Mesodermal cell (in vitro differentiated cells): ENCODE measurements at regions not wholly inside any gene's neighbourhood (a gene's known extent, or its start where the extent isn't known, plus 50 kb on each side); places are given as distances from the start of the nearest gene placed in this dataset.

ENCODE experiments used
- H3K27ac ChIP-seq: 2 replicates; pipeline ENCODE4 v1.7.0; 2013; ENCODE audit warnings: mild to moderate bottlenecking, low read depth, low read length, moderate library complexity; ENCODE audit not compliant: severe bottlenecking
- H3K36me3 ChIP-seq: 2 replicates; pipeline ENCODE4 v1.7.1; 2013; ENCODE audit warnings: mild to moderate bottlenecking, low read length, moderate library complexity; ENCODE audit not compliant: control insufficient read depth, insufficient read depth
- H3K4me1 ChIP-seq: one replicate; pipeline ENCODE4 v1.7.1; 2013; ENCODE audit warnings: mild to moderate bottlenecking, low read length; ENCODE audit not compliant: insufficient read depth, control insufficient read depth, poor library complexity, severe bottlenecking
- H3K4me3 ChIP-seq: 2 replicates; pipeline ENCODE4 v1.7.0; 2013; ENCODE audit warnings: low read length, control low read depth, mild to moderate bottlenecking; ENCODE audit not compliant: insufficient read depth, poor library complexity, severe bottlenecking; ENCODE audit errors: extremely low read depth
- H3K9me3 ChIP-seq: 2 replicates; pipeline ENCODE4 v1.7.1; 2013; ENCODE audit warnings: mild to moderate bottlenecking, low read length, moderate library complexity; ENCODE audit not compliant: control insufficient read depth
- WGBS, 2 experiments: methylation state at CpG; one replicate each; pipeline ENCODE4 v1.1.5; 2013; ENCODE audit warnings: missing lambda C conversion rate in 2 of 2; ENCODE audit not compliant: insufficient coverage in 2 of 2; 5-methylcytosine and 5-hydroxymethylcytosine counted together

DNA sequence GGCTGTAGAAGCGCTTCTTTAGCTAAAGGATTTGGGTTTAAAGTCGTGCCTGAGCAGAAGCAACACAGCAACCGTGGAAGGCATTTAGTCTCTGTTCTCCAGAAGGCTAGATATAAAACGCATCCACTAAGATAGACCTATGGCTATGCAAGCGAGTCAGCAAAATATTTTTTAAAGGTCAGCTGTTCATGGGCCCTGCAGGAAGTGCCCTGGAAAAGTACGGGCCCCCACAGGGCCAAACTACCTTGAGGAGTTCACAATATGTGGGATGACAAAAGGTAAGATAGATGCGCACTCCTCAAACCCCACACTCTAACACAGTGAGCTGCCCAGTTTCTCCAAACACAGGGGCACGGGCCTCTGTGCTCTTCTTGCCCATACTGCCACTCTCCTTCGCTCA lies 261.6 kb downstream of the VPS13C start:
- Histone ChIP-seq H3K9me3 (no peaks in the 10 kb centered on the region), H3K4me3 (no peak overlapping the region), H3K4me1 (no peaks in the 10 kb centered on the region), H3K27ac (no peak overlapping the region), H3K36me3 (no peaks in the 10 kb centered on the region)
- WGBS, 2 experiments, result 88 to 90% methylated on average over 7 of the region's 9 CpGs

DNA sequence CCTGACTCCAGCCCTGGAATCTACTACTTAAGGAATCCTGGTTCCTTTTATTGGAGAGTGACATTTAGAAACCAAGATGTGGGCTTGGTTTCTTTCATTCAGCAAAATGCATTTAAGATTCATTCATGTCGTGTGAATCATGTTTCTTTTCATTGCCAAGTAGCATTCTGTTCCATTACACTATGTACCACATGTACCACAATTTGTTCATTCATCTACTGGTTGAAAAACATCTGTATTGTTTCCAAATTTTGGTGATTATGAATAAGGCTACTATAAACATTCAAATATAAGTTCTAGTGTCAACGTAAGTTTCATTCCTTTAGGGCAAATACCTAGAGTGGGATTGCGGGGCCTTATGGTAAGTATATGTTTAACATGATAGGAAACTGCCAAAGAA lies 264.2 kb downstream of the VPS13C start:
- no peaks in the 10 kb centered on the region for H3K9me3 ChIP-seq
- no peak overlapping the region for H3K27ac ChIP-seq
- H3K4me3 ChIP-seq, result no peak overlapping the region
- no CpG with 5 or more reads among the region's 3 CpGs for WGBS, 2 experiments
- H3K4me1 ChIP-seq, result no peaks in the 10 kb centered on the region
- H3K36me3 ChIP-seq, result no peaks in the 10 kb centered on the region

- Histone ChIP-seq H3K4me1 (no peaks in the 10 kb centered on the region), H3K9me3 (no peaks in the 10 kb centered on the region), H3K4me3 (no peak overlapping the region), H3K27ac (no peak overlapping the region), H3K36me3 (no peaks in the 10 kb centered on the region)
- 67 to 86% methylated on average over 1 of the region's 1 CpG for WGBS, 2 experiments
These were observed 265.4 kb downstream of the VPS13C start for GRCh38 chr15:61794881-61795280.

- Histone ChIP-seq H3K9me3 (no peaks in the 10 kb centered on the region), H3K27ac (no peak overlapping the region), H3K4me1 (no peaks in the 10 kb centered on the region), H3K36me3 (no peaks in the 10 kb centered on the region), H3K4me3 (no peak overlapping the region)
- WGBS, 2 experiments, result 100% methylated on average over 1 of the region's 1 CpG; no CpG with 5 or more reads in 1 of the 2 experiments
These were observed 266.0 kb downstream of the VPS13C start for GRCh38 chr15:61794276-61794675.

DNA sequence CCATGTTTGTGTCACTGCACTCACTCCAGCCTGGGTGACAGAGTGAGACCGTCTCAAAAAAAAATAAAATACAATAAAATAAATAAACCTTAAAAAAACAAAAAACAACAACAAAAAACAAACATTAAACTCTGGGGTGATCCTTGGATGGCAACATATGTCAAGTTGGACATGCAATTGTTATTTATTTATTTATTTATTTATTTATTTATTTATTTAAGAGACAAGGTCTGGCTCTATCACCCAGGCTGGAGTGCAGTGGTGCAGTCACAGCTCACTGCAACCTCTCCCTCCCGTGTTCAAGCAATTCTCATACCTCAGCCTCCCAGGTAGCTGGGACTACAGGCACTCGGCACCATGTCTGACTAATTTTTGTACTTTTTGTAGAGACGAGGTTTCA lies 275.5 kb downstream of the VPS13C start:
- Histone ChIP-seq H3K36me3 (no peaks in the 10 kb centered on the region), H3K4me1 (no peaks in the 10 kb centered on the region), H3K9me3 (no peaks in the 10 kb centered on the region), H3K27ac (no peak overlapping the region), H3K4me3 (no peak overlapping the region)
- 60 to 81% methylated on average over 1 to 3 of the region's 4 CpGs for WGBS, 2 experiments

- Histone ChIP-seq H3K4me3 (no peak overlapping the region), H3K36me3 (no peaks in the 10 kb centered on the region), H3K27ac (no peak overlapping the region), H3K4me1 (no peaks in the 10 kb centered on the region), H3K9me3 (no peaks in the 10 kb centered on the region)
- WGBS, 2 experiments, result 90 to 92% methylated on average over 8 of the region's 8 CpGs
These were observed 279.8 kb downstream of the VPS13C start for GRCh38 chr15:61780278-61780980.

DNA sequence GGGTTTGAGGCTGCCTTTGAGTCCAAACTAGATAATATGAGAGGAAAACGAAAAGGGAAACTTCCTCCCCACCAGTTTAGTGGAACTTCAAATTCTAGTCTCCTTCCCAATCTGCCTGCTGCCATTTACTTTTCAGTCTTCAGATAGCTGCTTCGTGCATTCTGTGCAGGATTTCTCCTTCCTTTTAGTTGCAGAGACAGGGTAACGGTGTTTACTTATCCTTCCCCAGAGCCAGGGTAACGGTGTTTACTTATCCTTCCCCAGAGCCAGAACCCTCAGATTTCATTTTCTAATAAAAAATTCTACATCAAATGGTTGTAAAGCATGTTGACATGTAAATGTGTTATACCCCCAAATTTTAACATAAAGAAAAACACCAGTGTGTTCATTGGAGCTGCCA lies 282.6 kb downstream of the VPS13C start:
- Histone ChIP-seq H3K4me1 (no peaks in the 10 kb centered on the region), H3K36me3 (no peaks in the 10 kb centered on the region), H3K27ac (no peak overlapping the region), H3K9me3 (no peaks in the 10 kb centered on the region), H3K4me3 (no peak overlapping the region)
- WGBS, 2 experiments, result 57 to 67% methylated on average over 1 to 3 of the region's 4 CpGs

DNA sequence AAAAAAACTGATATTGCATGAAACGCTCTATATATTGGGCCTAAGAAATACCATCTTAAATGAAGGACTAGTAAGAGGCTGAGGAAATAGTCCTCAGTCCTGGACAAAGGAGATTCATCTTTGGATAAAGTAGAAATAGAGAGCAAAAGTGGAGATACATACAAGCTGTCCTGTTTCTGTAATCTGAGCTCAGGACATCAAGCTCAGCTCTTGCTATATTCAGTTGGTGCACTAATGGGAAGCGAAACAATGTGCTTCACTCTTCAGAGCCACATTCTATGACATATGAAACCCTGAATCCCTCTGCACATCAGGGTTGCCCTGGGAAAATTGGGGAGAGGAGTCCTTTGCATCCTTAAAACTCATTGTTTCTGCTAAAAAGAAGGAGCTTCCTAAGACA lies 290.7 kb downstream of the VPS13C start:
- no CpG with 5 or more reads among the region's 2 CpGs for WGBS, 2 experiments
- peaks cover 7% of the 10 kb centered on the region for H3K4me1 ChIP-seq
- H3K36me3 ChIP-seq, result no peaks in the 10 kb centered on the region
- H3K27ac ChIP-seq, result no peak overlapping the region
- H3K9me3 ChIP-seq, result no peaks in the 10 kb centered on the region
- no peak overlapping the region for H3K4me3 ChIP-seq

DNA sequence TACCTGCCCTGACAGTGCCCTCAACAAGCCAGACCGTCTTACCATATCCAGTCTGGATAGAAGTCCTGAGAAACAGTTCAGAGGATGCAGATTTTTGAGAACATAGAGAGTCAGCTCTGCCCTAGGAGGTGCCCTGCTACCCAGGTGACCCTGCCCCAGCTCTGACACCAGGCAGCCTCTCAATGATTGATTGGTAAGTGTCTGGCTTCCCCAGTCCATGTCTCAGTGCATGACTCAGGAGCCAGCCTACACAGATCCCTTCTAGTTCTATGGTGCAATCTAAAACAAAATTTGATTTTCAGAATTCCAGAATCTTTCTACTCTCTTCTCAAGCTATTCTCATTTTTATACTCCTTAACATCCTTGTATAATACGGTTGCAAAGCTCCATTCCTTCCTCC lies 292.1 kb downstream of the VPS13C start:
- Histone ChIP-seq H3K4me1 (peaks cover 7% of the 10 kb centered on the region), H3K4me3 (no peak overlapping the region), H3K27ac (no peak overlapping the region), H3K36me3 (no peaks in the 10 kb centered on the region), H3K9me3 (no peaks in the 10 kb centered on the region)
- WGBS, 2 experiments, result 89% methylated on average over 1 of the region's 2 CpGs; no CpG with 5 or more reads in 1 of the 2 experiments

GRCh38 chr15:61764981-61765380 lies 295.3 kb downstream of the VPS13C start:
- H3K4me1 ChIP-seq, result peaks cover 7% of the 10 kb centered on the region
- H3K27ac ChIP-seq, result no peak overlapping the region
- no peaks in the 10 kb centered on the region for H3K9me3 ChIP-seq
- H3K4me3 ChIP-seq, result no peak overlapping the region
- H3K36me3 ChIP-seq, result no peaks in the 10 kb centered on the region
- WGBS, 2 experiments, result 82 to 85% methylated on average over 5 to 6 of the region's 6 CpGs

GRCh38 chr15:61764141-61764540 lies 296.1 kb downstream of the VPS13C start:
- 71 to 83% methylated on average over 1 of the region's 3 CpGs for WGBS, 2 experiments
- H3K9me3 ChIP-seq, result no peaks in the 10 kb centered on the region
- peaks cover 7% of the 10 kb centered on the region for H3K4me1 ChIP-seq
- H3K4me3 ChIP-seq, result no peak overlapping the region
- H3K36me3 ChIP-seq, result no peaks in the 10 kb centered on the region
- H3K27ac ChIP-seq, result no peak overlapping the region
